ENCODE measurements at regions not wholly inside any gene's neighbourhood (a gene's known extent, or its start where the extent isn't known, plus 50 kb on each side); places are given as distances from the start of the nearest gene placed in this dataset.

DNA sequence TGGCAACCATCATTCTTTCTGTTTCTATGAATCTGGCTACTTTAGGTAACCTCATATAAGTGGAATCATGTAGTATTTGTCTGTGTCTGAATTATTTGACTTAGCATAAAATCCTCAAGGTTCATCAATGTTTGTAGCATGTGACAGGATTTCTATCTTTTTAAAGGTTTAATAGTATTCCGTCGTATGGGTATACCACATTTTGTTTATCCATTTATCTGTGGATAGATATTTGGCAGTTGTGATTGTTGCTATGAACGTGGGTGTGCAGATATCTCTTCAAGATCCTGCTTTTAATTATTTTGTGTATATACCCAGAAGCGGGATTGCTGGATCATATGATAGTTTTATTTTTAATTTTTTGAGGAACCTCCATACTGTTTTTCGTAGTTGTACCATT is 421.7 kb downstream of the PCNX1 start:
- Histone ChIP-seq H3K56ac (ENCODE audit: insufficient read length, low read depth, low read length) (no peak overlapping the region), H3K18ac (ENCODE audit: insufficient read length, low read depth, low read length) (no peak overlapping the region), H3K27ac (ENCODE audit: insufficient read length, low read depth, low read length) (no peak overlapping the region), H2BK5ac (ENCODE audit: insufficient read length, low read length) (no peak overlapping the region), H2AFZ (ENCODE audit: low read length) (no peak overlapping the region), H3K9me3 (ENCODE audit: control insufficient read depth, low read depth, low read length) (no peaks in the 10 kb centered on the region), H2BK12ac (ENCODE audit: insufficient read length, low read depth, low read length) (no peak overlapping the region), H3K23ac (ENCODE audit: insufficient read length, low read depth, low read length) (no peak overlapping the region), H3K4me2 (ENCODE audit: insufficient read depth, insufficient read length, low read length) (no peak overlapping the region), H3K4ac (ENCODE audit: low read depth, low read length) (no peak overlapping the region), H2BK120ac (ENCODE audit: low read depth, low read length, poor library complexity, severe bottlenecking) (no peak overlapping the region), H3K23me2 (ENCODE audit: insufficient read length, low read depth, low read length, poor library complexity, severe bottlenecking) (no peaks in the 10 kb centered on the region), H2AK5ac (ENCODE audit: insufficient read length, low read length) (no peak overlapping the region), H4K91ac (ENCODE audit: insufficient read length, low read depth, low read length) (no peak overlapping the region), H4K8ac (replicated peaks; ENCODE audit: insufficient read length, low read depth, low read length) (no peak overlapping the region), H3K79me2 (ENCODE audit: insufficient read depth, low read length) (peaks cover 27% of the 10 kb centered on the region), H2BK20ac (ENCODE audit: low read depth, low read length, poor library complexity, severe bottlenecking) (no peak overlapping the region), H2BK15ac (ENCODE audit: low read depth, low read length) (no peak overlapping the region), H3K27me3 (ENCODE audit: insufficient read depth, low read length) (no peaks in the 10 kb centered on the region), H3K14ac (ENCODE audit: insufficient read depth, low read length) (no peak overlapping the region), H3K4me1 (ENCODE audit: insufficient read depth, low read length) (peaks cover 17% of the 10 kb centered on the region), H4K5ac (ENCODE audit: insufficient read length, low read depth, low read length) (no peak overlapping the region), H3T11ph (ENCODE audit: low read length) (no peak overlapping the region), H3K79me1 (ENCODE audit: insufficient read depth, low read depth, low read length, poor library complexity, severe bottlenecking) (no peaks in the 10 kb centered on the region), H4K20me1 (ENCODE audit: control insufficient read depth, insufficient read depth, insufficient read length) (no peaks in the 10 kb centered on the region), H3K9ac (ENCODE audit: extremely low read depth, insufficient read length, low read length) (no peak overlapping the region)
- no peak overlapping the region for H3K27ac Mint-ChIP-seq
- WGBS (ENCODE audit: extremely low coverage, insufficient read length, low lambda C conversion rate), result no CpG with 5 or more reads among the region's 5 CpGs
- no peaks in the 10 kb centered on the region for H3K27me3 Mint-ChIP-seq (ENCODE audit: low read depth)
- TF ChIP-seq, protein P1, sequence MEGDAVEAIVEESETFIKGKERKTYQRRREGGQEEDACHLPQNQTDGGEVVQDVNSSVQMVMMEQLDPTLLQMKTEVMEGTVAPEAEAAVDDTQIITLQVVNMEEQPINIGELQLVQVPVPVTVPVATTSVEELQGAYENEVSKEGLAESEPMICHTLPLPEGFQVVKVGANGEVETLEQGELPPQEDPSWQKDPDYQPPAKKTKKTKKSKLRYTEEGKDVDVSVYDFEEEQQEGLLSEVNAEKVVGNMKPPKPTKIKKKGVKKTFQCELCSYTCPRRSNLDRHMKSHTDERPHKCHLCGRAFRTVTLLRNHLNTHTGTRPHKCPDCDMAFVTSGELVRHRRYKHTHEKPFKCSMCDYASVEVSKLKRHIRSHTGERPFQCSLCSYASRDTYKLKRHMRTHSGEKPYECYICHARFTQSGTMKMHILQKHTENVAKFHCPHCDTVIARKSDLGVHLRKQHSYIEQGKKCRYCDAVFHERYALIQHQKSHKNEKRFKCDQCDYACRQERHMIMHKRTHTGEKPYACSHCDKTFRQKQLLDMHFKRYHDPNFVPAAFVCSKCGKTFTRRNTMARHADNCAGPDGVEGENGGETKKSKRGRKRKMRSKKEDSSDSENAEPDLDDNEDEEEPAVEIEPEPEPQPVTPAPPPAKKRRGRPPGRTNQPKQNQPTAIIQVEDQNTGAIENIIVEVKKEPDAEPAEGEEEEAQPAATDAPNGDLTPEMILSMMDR (conservative IDR thresholded peaks at IDR 0.05), result no peak
- H3K36me3 Mint-ChIP-seq (ENCODE audit: insufficient read depth in 1 of 3, low read depth in 3 of 3), result peaks cover 3 to 17% (median 7%) of the 10 kb centered on the region in 3 experiments; a peak in 5 of 7 replicates
- peaks cover 41 to 42% of the 10 kb centered on the region in 2 experiments for H3K4me1 Mint-ChIP-seq
- no peak overlapping the region for H3K4me3 Mint-ChIP-seq
- H3K9me3 Mint-ChIP-seq, result no peaks in the 10 kb centered on the region; a peak in 2 of 5 replicates
- no peak for DNase-seq
